ENCODE measurements at regions not wholly inside any gene's neighbourhood (a gene's known extent, or its start where the extent isn't known, plus 50 kb on each side); places are given as distances from the start of the nearest gene placed in this dataset.

DNA sequence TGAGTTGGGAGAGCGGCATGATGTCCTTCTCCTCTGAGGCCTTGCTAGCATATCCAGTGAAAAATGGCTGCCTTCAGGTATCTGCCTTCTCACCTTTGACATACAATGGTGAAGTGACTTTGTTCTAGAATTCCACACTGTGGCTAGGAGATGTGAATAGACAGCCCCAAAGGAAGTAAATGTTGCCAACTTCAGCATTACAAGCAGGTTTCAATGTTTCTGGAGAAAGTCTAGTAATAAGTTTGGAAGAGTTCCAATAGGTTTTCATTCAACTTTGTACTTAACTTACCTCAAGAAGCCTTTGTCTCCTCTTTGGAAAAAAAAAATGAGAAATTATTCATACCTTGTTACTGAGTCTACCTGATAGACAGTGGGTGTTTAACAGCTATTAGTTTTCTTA, 421.3 kb upstream of the MMADHC start:
- TF ChIP-seq CTCF (conservative IDR thresholded peaks at IDR 0.05; ENCODE audit: low read length) (no peak), EZH2phosphoT487 (IDR thresholded peaks at IDR 0.05; ENCODE audit: borderline replicate concordance) (no peak)

Measured in Loucy (cell line).